ENCODE measurements at regions not wholly inside any gene's neighbourhood (a gene's known extent, or its start where the extent isn't known, plus 50 kb on each side); places are given as distances from the start of the nearest gene placed in this dataset.
A peak's percentile ranks its signal among the peaks of the same experiment; 100 is the strongest.

GRCh38 chr3:180322829-180323228, 279.1 kb upstream of the TTC14 start:
- DNase-seq, result peak; percentile 60
- TF ChIP-seq POLR2A (IDR thresholded peaks at IDR 0.05), result no peak
- no peak for TF ChIP-seq POLR2AphosphoS5 (IDR thresholded peaks at IDR 0.05)
- TF ChIP-seq CTCF (IDR thresholded peaks at IDR 0.05 in 8 of 11, conservative IDR thresholded peaks at IDR 0.05 in 3 of 11), result no peak
- no peaks in the 10 kb centered on the region for H3K36me3 ChIP-seq
- H3K9me3 ChIP-seq, result no peaks in the 10 kb centered on the region
- no peak overlapping the region for H3K27ac ChIP-seq
- WGBS, 5 donors, result 84 to 93% (median 90%) methylated on average over 12 of the region's 12 CpGs
- no peaks in the 10 kb centered on the region for H3K4me1 ChIP-seq
- intact Hi-C loops (cut with DNase I; ENCODE audit: low total_unique reads), result no loop called here
- no peaks in the 10 kb centered on the region for H3K27me3 ChIP-seq (replicated peaks in 1 of 7)
- H3K4me3 ChIP-seq, result no peak overlapping the region

GRCh38 chr3:180324791-180325190, 277.2 kb upstream of the TTC14 start:
- Histone ChIP-seq H3K4me1 (no peaks in the 10 kb centered on the region), H3K27ac (no peak overlapping the region), H3K9me3 (no peaks in the 10 kb centered on the region), H3K27me3 (replicated peaks in 1 of 7) (no peaks in the 10 kb centered on the region), H3K4me3 (no peak overlapping the region), H3K36me3 (no peaks in the 10 kb centered on the region)
- intact Hi-C loops (cut with DNase I; ENCODE audit: low total_unique reads), result no loop called here
- DNase-seq, result peak; percentile 69
- TF ChIP-seq CTCF (IDR thresholded peaks at IDR 0.05 in 8 of 11, conservative IDR thresholded peaks at IDR 0.05 in 3 of 11) (no peak), POLR2A (IDR thresholded peaks at IDR 0.05) (no peak), POLR2AphosphoS5 (IDR thresholded peaks at IDR 0.05) (no peak)
- 88 to 94% (median 91%) methylated on average over 19 of the region's 19 CpGs for WGBS, 5 donors

- intact Hi-C loops (cut with DNase I; ENCODE audit: low total_unique reads), result no loop called here
- no peak for DNase-seq
- no peaks in the 10 kb centered on the region for H3K9me3 ChIP-seq
- no peak for TF ChIP-seq CTCF (IDR thresholded peaks at IDR 0.05 in 8 of 11, conservative IDR thresholded peaks at IDR 0.05 in 3 of 11)
- no peak for TF ChIP-seq POLR2AphosphoS5 (IDR thresholded peaks at IDR 0.05)
- TF ChIP-seq POLR2A (IDR thresholded peaks at IDR 0.05), result no peak
- no peaks in the 10 kb centered on the region for H3K36me3 ChIP-seq
- no peaks in the 10 kb centered on the region for H3K4me1 ChIP-seq
- no peak overlapping the region for H3K4me3 ChIP-seq
- 88 to 94% (median 90%) methylated on average over 6 to 7 of the region's 7 CpGs for whole genome bisulfite sequencing, 5 donors
- no peaks in the 10 kb centered on the region for H3K27me3 ChIP-seq (replicated peaks in 1 of 7)
- no peak overlapping the region for H3K27ac ChIP-seq
Observed at GRCh38 chr3:180325533-180325932, 276.4 kb upstream of the TTC14 start.

GRCh38 chr3:180325958-180326357, 276.0 kb upstream of the TTC14 start:
- Histone ChIP-seq H3K36me3 (no peaks in the 10 kb centered on the region), H3K4me3 (no peak overlapping the region), H3K27ac (no peak overlapping the region), H3K27me3 (replicated peaks in 1 of 7) (no peaks in the 10 kb centered on the region), H3K9me3 (no peaks in the 10 kb centered on the region), H3K4me1 (no peaks in the 10 kb centered on the region)
- DNase-seq, result no peak
- 74 to 87% (median 82%) methylated on average over 3 of the region's 3 CpGs for WGBS, 5 donors
- intact Hi-C loops (cut with DNase I; ENCODE audit: low total_unique reads), result no loop called here
- TF ChIP-seq POLR2A (IDR thresholded peaks at IDR 0.05) (no peak), POLR2AphosphoS5 (IDR thresholded peaks at IDR 0.05) (no peak), CTCF (IDR thresholded peaks at IDR 0.05 in 8 of 11, conservative IDR thresholded peaks at IDR 0.05 in 3 of 11) (no peak)
